HuH-7 (cell line): ENCODE measurements at regions not wholly inside any gene's neighbourhood (a gene's known extent, or its start where the extent isn't known, plus 50 kb on each side); places are given as distances from the start of the nearest gene placed in this dataset.
"Not testable (repeated sequence)": the region's sequence is repeated elsewhere in the genome, so short reads cannot be mapped to it uniquely, and the experiment has no call there.

ENCODE experiments used
- DNase-seq: peaks from one replicate; pipeline ENCODE4 v3.0.0; 2011; ENCODE audit warnings: low spot score

DNA sequence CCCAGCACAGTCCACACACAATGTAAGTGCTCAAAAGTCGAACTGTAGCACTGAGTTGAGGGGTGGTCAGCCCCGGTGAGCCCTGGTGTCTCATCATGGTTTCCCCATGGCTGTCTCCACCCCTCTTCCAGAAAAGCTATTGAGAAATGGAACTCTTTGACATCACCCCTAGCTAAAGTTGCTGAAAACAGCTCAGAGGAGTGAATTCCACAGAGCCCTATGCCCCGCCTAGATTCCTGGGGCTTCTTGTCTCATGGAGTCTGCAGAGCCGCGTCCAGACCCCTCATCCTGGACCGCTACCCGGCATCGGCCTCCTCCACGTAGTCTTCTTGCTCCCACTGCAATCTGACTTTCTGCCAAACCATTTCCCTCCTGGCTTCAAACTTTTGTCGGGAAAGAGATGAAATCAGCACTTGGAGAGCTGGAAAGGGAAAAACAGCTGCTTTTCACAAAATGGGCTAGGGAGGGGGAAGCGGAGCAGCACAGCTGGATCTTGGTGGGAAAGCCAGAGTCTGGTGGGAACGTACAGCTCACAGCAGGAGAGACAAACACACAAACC, 132.2 kb downstream of the SNX5 start:
- DNase-seq: no peak

DNA sequence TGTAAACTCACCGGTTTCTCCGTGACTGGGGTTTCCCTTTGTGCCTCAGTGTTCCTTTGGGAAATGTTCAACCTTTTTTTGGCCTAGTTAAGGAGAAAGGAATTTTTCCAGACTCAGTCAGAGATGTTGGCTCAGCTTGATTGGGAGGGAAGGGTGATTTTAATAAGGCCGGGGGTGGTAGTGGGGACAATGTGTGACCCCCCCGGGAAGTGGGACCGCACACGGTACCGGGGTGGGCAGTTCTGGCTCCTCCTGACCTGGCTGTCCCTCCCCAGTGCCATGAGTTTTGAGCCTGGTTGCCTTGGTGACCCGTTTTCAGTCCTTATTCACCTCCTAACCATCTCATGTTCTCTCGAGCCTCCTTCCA, 132.7 kb downstream of the SNX5 start:
- DNase-seq: no peak

DNA sequence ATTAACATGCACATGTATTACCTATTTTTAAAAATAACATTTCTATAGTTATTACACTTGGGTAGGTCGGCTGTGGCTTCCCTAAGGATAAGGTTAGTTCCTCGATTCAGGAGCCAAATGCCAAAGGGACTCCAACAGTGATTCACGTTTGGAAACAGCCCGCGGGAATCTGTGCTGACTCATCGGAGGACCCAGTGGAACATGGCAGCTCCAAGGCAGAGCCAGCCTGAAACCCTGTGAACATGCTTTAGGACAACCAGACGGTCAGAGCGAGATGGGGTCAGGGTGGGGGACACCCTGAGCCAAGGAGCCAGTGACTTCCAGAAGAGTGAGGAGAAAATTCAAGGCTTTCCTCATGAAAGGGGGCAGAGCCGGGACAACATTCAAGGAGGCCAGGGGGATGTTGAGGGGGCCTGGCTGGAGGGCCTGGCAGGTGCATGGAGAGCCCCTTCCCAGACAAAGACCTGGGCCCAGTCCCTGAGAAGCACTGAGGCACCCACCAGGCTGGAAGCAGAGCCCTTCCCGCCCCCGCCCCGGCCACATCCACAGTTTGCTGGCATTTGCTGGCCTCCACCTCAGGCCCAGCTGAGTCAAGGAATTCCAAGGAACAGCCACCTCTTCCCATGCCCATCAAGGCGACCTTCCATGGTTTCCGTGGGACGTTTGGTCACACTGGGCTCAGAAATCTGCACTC, 133.2 kb downstream of the SNX5 start:
- no peak for DNase-seq

DNA sequence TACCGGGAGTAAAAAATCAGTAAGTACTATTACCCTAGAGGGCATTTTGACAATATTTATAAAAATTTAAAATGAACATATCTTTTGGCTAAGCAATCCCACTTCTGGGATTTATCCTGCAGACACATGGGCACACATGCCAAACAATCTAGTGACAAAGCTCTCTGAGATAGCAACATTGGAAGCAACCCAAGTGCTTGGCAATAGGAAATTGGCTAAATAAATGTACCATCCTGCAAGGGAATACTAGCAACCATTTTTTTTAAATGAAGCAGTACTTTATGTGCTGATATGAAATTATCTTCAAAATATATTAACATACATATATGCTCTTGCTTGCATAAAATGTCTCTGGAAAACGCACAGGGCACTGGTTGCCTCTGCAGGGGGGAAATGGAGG, 133.8 kb downstream of the SNX5 start:
- DNase-seq: no peak

DNA sequence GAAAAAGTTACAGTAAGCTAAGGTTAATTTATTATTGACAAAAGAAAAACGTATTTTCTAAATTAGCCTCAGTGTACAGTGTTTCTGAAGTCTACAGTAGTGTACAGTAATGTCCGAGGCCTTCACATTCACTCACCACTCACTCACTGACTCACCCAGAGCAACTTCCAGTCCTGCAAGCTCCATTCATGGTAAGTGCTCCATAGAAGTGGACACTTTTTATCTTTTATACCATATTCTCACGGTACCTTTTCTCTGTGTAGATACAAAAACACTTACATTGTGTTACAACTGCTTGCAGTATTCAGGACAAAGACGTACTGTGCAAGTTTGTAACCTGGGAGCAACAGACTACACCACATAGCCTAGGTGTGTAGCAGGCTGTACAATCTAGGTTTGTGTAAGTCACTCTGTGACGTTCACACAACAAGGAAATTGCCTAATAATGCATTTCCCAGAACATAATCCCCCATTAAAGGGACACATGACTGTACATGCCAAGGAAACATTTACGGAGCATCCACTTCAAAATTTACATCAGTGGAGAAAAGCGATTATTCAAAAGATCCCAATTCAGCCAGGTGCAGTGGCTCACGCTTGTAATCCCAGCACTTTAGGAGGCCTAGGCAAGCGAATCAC, 133.4 kb downstream of the BANF2 start:
- DNase-seq: no peak

DNA sequence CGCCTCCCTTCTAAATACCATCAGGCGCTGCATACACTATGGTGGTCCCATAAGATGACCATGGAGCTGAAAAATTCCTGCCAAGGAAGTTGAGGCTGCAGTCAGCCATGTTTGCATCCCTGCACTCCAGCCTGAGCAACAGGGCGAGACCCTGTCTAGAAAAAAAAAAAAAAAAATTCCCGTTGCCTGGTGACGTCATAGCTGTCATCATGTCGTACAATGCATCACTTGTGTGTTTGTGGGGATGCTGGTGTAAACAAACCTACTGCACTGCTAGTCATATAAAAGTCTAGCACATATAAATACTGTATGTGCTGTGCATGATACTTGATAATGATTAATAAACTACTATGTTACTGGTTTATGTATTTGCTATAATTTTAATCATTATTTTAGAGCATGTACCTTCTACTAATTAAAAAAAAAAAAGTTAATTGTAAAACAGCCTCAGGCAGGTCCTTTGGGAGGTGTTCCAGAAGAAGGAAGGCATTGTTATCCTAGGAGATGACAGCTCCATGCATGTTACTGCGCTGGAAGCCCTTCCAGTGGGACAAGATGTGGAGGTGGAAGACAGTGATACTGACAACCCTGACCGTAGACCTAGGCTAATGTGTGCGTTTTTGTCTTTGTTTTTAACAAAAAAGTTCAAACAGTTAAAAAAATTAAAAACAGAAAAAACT, 132.6 kb downstream of the BANF2 start:
- no peak for DNase-seq

DNA sequence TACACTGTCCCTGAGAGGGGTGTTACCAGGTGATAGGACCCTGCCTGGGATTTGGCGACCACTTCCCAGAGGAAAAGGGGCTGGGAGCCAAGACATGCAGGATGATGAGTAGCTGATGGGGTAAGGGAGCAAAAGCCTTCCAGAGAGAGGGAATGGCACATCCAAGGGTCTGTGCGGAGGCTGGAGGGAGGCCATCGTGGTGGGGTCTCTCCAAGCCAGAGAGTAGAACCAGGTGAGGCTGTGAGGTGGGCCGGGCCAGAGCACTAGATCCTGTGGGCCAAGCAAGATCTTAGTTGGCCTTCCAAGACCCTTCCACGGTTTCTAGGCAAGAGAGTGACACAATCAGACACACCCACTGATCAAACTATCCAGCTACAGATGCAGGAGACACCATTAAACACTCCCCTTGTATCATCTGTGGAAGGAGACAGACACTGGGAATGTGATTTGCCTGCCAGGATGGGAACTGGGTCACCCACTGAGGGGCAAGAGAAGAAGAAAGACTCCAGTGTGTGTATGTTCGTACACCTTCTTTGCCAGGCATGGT, 128.9 kb downstream of the BANF2 start:
- DNase-seq: no peak

DNA sequence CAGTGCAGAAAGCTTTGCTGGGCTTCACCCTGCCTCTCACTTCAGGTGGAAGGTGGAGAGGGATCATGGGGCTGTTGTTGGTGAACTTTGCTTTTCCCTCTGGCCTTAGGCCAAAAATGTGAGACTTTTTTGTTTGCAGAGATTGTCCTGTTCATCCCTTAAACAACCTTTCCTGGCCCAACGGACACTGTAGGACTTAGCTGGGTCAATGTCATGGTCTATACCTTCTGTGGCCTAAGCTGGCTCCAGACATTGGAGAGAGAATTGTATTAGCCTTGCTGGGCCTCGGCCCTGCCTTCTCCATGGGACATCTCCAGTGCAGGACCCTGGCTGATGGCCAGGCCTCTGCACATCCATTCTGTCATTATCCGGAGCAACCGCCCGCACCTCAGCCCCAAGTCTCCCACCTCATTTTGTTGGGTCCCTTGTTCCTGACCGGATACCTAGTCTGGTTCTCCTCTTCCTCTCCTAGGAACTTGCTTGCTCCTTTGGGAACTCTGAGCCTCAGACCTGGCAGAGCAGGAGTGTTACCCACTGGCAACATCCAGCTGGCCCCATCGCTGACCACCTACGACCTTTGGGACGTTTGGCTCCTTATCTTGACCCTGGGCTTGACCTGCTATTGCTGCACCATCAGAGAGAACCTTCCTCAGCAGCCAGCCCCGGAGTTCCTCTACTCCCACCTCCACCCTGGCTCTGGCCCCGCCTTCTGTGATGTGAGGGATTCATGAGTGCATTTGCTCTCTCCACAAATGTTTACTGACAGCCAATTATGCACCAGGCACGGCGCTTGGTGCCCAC, 128.2 kb downstream of the BANF2 start:
- no peak for DNase-seq

DNA sequence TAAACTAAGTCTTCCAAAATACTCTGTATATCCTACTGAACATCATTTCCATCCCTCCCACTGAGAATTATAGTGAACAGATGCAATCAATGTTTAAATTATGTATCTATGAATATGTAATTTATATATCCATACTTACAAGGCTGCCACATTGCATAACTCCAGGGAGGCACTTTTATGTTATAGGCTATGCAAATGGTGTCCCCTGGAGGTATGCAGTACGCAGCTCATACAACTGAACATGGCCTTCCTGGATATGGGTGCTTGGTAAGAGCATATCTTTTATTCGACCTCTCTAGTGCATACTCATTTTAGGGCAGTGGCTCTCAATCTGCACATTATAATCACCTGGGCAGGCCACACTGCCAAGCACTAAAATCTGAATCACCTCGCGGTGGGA, 127.3 kb downstream of the BANF2 start:
- DNase-seq: no peak

DNA sequence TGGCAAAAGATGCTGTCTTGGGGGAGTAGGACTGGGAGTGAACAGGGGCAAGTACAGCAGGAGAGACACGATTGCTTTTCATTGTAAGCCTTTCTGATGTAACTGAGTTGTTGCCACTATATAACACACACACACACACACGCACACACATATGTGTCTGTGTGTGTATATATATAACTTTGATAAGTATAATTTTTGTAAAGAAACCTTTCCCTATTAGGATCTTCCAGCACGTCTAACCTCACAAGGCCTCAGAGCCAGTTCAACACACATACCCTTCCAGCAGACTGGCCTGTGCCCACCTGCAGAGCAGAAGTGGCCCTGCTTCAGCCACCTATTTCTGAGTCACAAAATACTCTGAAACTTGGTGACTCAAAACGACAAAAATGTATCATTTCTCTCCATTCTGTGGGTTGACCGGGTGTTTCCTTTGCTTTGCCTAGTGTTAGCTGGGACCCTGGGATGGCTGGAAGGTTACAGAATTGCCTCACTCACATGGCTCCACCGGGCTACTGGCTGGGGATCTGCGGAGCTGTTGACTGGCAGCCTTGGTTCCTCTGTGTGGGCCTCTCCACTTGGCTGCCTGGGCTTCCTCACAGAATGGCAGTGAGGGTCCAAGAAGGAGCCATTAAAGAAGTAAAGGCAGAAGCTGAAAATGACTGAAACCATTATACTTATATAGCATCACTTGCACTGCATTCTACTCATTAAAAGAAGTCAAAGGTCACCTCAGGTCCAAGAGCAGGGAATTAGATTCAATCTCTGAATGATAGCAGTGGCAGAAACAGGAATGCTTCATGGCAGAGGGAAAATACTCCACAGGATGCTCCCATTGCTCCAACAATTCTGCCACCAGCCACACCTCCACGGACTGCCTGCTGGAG, 126.4 kb downstream of the BANF2 start:
- DNase-seq: no peak

DNA sequence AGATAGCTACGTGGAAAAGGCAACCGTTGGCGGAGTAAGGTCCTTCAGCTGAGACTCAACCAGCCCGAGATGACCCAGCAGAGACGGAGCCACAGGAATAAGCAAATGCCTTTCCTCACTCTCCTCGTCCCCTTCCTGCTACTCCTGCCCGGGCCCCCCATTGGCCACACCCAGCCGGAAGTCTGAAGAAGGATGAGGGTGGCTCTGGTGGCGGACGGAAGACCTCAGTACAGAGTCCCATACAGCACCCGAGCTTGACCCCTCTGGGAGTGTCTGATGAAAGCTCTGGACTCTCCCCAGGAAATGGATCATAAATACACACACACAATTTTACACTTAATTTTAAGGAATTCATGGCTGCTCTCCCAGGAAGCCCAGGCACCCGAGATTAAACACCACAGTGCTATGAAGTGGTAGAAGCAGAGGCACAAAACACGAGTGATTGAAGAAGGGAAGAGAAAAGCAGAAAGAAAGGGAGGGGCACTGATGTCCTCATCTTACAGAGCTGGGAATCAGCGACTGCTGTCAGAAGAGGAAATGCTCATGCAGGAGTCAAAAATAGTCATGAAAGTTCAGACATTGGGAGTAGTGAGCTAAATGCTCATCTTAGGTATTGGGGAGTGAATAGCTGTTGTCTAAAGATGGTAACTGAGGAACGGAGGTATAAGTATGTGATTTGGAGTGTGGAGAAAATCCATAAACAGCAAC, 125.6 kb downstream of the BANF2 start:
- DNase-seq: no peak

DNA sequence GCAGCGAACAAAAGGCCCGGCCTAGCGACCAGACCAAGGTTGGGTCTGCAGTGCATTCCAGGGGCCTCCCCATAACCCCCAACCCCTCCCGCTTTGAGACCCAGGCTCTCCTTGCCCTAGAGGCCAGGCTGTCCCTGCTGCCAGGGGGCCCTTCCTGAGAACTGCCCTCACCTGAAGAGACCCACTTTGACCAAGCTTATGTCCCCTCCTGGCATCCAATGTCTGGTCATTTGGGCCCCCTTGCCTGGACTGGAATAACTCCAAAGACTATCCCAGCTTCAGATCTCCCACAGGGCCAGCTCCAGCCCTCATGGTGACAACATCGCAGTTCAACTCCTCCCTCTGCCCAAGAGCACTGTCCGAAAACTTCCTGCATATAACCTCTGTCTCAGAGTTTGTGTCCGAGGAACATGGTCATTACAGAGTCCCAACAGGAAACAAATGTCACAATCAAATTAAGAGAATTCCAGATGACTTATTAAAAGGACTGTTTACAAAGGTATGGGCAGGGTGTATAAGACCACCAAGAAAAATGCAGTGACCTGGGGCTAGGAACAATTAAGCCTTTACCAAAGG, 125.0 kb downstream of the BANF2 start:
- no peak for DNase-seq

DNA sequence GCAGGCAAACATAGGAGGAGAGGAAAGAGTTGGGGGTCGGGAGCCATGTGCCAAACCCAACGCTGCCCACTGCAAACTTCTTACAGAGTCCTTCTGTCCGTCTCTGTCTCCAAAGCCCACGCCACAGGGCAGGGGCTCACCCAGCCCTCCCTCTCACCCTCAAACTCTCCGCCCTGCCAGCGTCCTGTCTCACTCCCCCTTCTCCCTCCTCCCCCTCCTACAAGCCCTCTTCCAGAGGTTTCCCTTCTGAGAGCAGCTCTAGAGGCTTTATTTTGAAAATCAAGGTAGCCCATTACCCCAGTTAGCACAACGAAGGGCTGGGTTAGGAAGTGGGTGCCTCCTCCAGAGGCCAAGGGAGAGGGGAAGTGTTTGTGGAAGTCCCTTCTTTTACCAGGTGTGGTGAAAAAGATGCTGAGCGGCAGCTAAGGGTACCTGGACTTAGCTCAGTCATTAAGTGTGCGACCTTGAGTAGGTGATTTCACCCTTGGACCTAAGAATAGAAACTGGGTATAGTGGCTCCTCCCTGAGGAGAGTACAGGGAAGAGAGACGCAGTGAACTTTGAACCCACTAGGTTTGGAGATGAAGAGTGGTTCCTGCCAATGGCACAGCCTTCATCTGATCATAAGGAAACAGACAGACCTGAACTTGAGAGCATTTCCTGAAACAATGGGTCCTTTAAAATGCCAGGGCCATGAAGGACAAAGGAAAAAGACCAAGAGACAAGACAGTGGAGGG, 123.8 kb downstream of the BANF2 start:
- DNase-seq: peak; percentile 66

DNA sequence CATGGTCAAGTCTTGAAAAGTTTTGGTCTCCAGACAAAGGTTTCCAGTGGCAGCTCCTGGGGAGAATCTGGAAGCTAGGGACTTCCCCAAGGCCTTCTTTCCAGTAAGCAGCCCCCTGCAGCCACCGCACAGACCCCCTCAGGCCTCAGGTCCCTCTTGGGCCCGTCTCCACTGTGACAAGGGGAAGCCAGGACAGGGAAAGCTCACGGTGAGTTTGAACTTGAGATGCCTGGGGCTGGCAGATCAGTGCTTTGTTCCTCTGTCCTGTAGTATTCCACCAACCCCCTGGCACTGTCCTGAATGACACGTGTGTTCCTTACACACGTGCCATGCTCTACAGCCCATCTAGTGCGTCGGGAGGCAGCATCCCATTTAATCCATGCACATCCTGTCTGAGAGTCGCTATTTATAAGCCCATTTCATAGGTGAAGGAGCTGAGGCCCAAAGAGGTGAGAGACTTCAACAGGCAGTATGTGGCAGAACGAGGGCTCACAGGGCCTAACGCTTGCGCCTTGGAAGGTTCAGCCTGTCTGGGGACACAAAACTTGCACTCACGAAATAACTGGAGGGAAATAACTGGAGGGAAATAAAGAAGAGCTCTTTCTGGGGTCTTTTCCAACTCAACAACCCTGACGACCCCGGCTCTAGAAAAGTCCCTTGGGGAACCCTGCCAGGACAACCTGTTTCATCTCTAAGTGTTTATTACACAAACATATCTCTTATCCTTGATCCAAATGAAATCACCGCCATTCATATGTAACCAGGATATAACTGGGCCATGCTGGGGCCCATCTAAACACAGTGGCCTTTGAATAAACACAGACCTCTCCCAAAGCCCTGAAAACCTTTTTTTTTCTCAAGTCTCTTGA, 123.0 kb downstream of the BANF2 start:
- DNase-seq: no peak

DNA sequence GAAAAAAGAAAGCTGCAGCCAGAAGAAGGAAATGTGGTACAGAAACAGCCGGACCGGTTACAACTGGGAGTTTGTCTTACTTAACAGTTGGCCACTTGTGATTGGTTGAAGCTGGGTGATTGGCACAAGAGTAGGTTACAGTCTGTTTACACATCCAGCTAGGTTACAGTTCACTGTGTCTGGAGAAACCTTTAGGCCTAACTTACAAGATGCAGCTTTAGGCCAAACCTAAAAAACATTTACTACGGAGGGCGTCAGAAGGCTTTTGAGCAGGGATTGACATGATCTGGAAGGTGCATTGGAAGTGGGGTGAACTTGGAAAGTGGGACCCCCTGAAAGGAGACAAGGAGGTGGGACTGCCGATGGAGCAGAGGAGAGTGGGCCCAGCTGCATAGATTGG, 122.3 kb downstream of the BANF2 start:
- peak; percentile 67 for DNase-seq

DNA sequence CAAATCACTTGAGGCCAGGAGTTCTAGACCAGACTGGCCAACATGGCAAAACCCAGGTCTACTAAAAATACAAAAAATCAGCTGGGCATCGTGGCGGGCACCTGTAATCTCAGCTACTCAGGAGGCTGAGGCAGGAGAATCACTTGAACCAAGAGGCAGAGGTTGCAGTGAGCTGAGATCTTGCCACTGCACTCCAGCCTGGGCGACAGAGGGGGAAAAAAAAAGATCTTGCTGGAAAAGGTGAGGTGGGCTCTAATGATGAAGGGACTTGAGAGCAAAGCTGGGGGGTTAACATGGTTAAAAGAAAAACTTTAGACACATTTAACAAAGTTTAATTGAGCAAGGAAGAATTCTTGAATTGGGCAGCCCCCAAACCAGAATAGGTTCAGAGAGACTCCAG, 121.8 kb downstream of the BANF2 start:
- not testable (repeated sequence) for DNase-seq

DNA sequence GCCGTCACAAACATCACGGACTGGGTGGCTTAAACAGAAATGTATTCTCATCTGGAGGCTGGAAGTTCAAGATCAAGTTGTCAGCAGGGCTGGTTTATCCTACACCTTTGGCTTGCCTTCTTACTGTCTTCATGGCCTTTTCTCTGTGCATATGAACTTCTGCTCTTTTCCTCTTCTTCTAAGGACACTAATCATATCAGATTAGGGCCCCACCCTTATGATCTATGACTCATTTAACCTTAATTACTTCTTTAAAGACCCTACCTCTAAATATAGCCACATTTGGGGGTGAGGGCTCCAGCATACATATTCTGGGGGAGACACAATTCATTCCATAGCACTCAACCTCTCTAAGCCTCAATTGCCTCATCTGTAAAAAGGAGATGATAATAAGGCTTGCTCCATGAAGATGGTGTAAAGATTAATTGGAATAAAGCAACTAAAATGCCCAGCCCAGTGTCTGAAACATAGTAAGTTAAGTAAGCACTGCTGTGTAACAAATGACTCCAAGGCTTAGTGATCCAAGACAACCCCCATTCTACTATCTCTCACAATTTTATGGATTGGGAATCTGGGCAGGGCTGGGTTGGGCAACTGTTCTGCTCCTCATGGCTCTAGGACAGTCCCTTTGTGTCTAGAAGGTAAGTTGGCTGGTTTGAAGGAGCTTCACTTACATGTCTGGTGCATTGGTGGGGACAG, 119.8 kb downstream of the BANF2 start:
- no peak for DNase-seq

DNA sequence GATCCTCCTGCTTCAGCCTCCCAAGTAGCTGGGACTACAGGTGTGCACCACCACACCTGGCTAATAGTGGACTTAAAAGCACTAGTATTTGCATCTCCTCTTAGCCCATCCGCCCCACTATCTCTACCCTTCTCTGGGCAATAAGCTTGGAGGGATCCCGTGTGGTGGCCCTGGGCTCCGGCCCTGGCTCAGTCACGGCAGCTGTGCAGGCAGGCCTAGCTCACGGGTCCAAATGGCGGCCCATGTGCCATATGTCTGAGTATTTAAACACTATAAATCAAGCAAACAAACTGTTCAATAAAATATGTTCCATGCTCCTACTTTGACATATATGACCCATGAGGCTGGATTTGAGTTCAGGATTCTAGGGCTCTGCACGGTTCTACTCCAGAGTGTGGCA, 118.4 kb downstream of the BANF2 start:
- no peak for DNase-seq
